Neural crest cell (in vitro differentiated cells): ENCODE measurements at regions not wholly inside any gene's neighbourhood (a gene's known extent, or its start where the extent isn't known, plus 50 kb on each side); places are given as distances from the start of the nearest gene placed in this dataset.

Experiments used
- DNase-seq: peaks from one replicate; pipeline ENCODE4 v3.0.0; 2021; ENCODE audit warnings: low read depth, mixed read lengths, low spot score
- H3K27ac Mint-ChIP-seq: one replicate; pipeline ENCODE4 v1.8.0; 2021; ENCODE audit warnings: mild to moderate bottlenecking, mixed read lengths; ENCODE audit not compliant: unreplicated experiment
- H3K27me3 Mint-ChIP-seq: 2 replicates; pipeline ENCODE4 v1.8.0; 2021; ENCODE audit warnings: low read depth, mild to moderate bottlenecking, mixed read lengths
- H3K36me3 Mint-ChIP-seq: 2 replicates; pipeline ENCODE4 v1.8.0; 2021; ENCODE audit warnings: low read depth, mild to moderate bottlenecking, mixed read lengths
- H3K4me1 Mint-ChIP-seq: 2 replicates; pipeline ENCODE4 v1.8.0; 2021; ENCODE audit warnings: mixed read lengths
- H3K4me3 Mint-ChIP-seq: one replicate; pipeline ENCODE4 v1.8.0; 2021; ENCODE audit warnings: mild to moderate bottlenecking, mixed read lengths
- H3K9me3 Mint-ChIP-seq: 2 replicates; pipeline ENCODE4 v1.8.0; 2021; ENCODE audit warnings: mixed read lengths
- CTCF ChIP-seq: fragments of 200-600 bp; sonication (generic); conservative IDR thresholded peaks from 2 replicates; pipeline ENCODE4 v1.5.0; 2021; ENCODE audit warnings: antibody characterized with exemption, mild to moderate bottlenecking

GRCh38 chr18:2302628-2303516 lies 268.4 kb downstream of the METTL4 start:
- DNase-seq = no peak
- TF ChIP-seq CTCF = no peak
- Mint-ChIP-seq H3K9me3 (no peaks in the 10 kb centered on the region), H3K27me3 (peaks cover 6% of the 10 kb centered on the region), H3K4me3 (no peak overlapping the region), H3K36me3 (no peaks in the 10 kb centered on the region), H3K4me1 (no peaks in the 10 kb centered on the region), H3K27ac (no peak overlapping the region)

DNA sequence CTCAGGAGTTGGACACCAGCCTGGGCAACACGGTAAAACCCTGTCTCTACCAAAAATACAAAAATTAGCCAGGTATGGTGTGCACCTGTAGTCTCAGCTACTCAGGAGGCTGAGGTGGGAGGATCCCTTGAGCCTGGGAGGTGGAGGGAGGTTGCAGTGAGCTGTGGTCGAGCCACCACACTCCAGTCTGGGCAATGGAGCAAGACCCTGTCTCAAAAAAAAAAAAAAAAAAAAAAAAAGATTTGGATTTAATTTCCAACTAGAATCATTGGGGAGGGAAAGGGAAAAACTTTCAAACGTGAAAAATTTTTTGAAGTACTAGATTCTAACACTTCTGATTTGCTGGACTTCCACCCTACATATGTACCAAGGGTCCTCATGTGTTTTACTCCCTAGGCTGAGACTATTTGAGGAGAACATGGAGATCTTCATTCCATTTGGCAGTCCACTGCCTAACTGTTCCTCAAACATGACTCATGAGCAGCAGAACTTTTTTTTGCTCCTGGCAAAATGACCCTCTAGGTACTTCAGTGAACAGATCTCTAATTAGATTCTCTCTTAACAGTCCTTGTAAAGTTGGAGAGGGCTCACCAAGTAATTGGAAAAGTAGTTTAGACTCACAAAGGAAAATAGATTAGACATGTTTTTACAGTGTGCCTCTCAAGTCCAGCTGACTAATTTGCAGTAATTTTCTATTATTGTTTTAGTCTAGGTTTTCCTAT lies 267.6 kb downstream of the METTL4 start:
- no peaks in the 10 kb centered on the region for H3K36me3 Mint-ChIP-seq
- no peak overlapping the region for H3K4me3 Mint-ChIP-seq
- no peaks in the 10 kb centered on the region for H3K4me1 Mint-ChIP-seq

DNA sequence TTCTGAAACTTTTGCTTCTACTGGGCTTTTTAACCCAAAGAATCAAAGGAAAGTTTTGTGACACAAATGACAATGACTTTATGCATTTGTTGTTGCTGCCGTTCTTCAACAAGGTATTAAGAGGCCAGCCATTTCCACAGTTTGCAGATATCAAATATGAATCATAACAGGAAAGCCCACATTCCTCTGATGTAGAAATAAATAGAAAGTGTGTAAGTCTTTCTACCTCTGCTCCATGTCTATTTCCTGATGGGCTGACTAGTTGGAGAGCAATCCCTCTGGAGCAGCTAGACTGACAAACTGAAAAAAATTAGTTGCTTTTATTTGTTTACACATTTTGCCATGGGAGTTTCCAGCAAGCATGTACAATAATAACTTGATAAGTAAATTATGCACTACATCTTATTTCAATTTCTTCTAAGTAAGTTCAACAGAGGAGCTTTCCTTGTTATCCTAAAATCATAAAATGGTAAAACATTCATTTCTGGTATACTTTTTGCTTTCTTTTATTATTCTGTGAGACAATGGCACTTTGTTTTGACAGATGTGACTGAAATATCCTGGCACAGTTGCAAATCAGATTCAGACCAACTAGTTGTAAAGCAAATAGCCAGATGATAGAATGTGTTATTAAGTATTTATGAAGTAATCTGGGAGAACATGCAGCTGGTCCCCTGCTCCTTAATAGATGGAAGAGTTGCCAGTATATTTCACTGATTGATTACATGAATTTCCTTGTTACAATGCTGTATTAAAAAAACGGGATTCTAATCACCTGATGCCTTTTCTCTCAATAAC lies 266.7 kb downstream of the METTL4 start:
- Mint-ChIP-seq H3K4me1 (no peaks in the 10 kb centered on the region), H3K4me3 (no peak overlapping the region), H3K36me3 (no peaks in the 10 kb centered on the region), H3K27me3 (peaks cover 15% of the 10 kb centered on the region), H3K27ac (no peak overlapping the region), H3K9me3 (no peaks in the 10 kb centered on the region)
- no peak for DNase-seq
- TF ChIP-seq CTCF = no peak

More for the DNA sequence above, 267.6 kb downstream of the METTL4 start:
- H3K9me3 Mint-ChIP-seq = no peaks in the 10 kb centered on the region
- no peak overlapping the region for H3K27ac Mint-ChIP-seq
- no peak for TF ChIP-seq CTCF
- no peak for DNase-seq
- peaks cover 12% of the 10 kb centered on the region for H3K27me3 Mint-ChIP-seq

- H3K4me3 Mint-ChIP-seq = no peak overlapping the region
- H3K9me3 Mint-ChIP-seq = no peaks in the 10 kb centered on the region
- TF ChIP-seq CTCF = no peak
- peaks cover 16% of the 10 kb centered on the region for H3K27me3 Mint-ChIP-seq
- DNase-seq = no peak
- H3K4me1 Mint-ChIP-seq = no peaks in the 10 kb centered on the region
- no peaks in the 10 kb centered on the region for H3K36me3 Mint-ChIP-seq
- no peak overlapping the region for H3K27ac Mint-ChIP-seq
Measured at GRCh38 chr18:2306606-2307005, 264.7 kb downstream of the METTL4 start.

DNA sequence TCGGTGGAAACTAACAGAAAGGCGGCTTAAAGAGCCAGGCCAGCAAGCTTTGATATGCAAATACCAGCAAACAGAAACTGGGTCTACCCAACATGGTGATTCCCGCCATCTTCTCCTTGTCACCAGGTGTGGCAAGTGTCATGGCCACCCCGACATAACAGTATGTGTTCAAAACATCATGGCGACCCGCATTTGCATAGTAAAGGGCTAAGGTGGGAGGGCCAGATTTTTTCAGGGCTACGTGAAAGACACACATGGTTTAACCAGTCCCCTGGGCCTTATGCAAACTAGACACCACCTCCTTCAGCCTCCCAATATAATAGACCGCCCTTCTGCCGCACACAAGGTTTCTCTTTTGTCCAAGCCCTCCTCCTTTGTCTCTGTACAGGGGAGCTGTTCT lies 260.4 kb downstream of the METTL4 start:
- Mint-ChIP-seq H3K4me3 (no peak overlapping the region), H3K27ac (no peak overlapping the region), H3K27me3 (peaks cover 13% of the 10 kb centered on the region), H3K36me3 (no peaks in the 10 kb centered on the region), H3K9me3 (no peaks in the 10 kb centered on the region), H3K4me1 (no peaks in the 10 kb centered on the region)
- no peak for TF ChIP-seq CTCF
- no peak for DNase-seq
